ENCODE measurements at regions not wholly inside any gene's neighbourhood (a gene's known extent, or its start where the extent isn't known, plus 50 kb on each side); places are given as distances from the start of the nearest gene placed in this dataset.

- TF ChIP-seq ARID3B (CRISPR knock-in tag; IDR thresholded peaks at IDR 0.05; ENCODE audit: borderline replicate concordance) (no peak), ILF3 (IDR thresholded peaks at IDR 0.05; ENCODE audit: borderline replicate concordance) (no peak), MAX (CRISPR knock-in tag; IDR thresholded peaks at IDR 0.05) (no peak), RFX5 (IDR thresholded peaks at IDR 0.05; ENCODE audit: low read depth, low read length) (no peak), HMG20B (CRISPR knock-in tag; IDR thresholded peaks at IDR 0.05) (no peak), BRF2 (IDR thresholded peaks at IDR 0.05; ENCODE audit: borderline replicate concordance, insufficient read depth, insufficient read length) (no peak), MCM2 (IDR thresholded peaks at IDR 0.05; ENCODE audit: low read depth) (no peak), GABPA (tag; conservative IDR thresholded peaks at IDR 0.05; ENCODE audit: low read depth) (no peak)
Measured at GRCh38 chr5:124655921-124656511, 90.4 kb downstream of the ZNF608 start (continued).

Measured in K562 (cell line).